ENCODE measurements at regions not wholly inside any gene's neighbourhood (a gene's known extent, or its start where the extent isn't known, plus 50 kb on each side); places are given as distances from the start of the nearest gene placed in this dataset.
A peak's percentile ranks its signal among the peaks of the same experiment; 100 is the strongest.

GRCh38 chr20:10864076-10864672 is 190.4 kb upstream of the JAG1 start:
- no TSS peak for BruUV-seq (replicated peaks)
- Mint-ChIP-seq H3K4me3 (ENCODE audit: low read depth, unreplicated experiment) (peak overlapping the region; percentile 57), H3K27ac (ENCODE audit: unreplicated experiment) (peak overlapping the region; percentile 69), H3K4me1 (ENCODE audit: low read depth, unreplicated experiment) (peaks cover 54% of the 10 kb centered on the region), H3K36me3 (ENCODE audit: insufficient read depth, unreplicated experiment) (peaks cover 15% of the 10 kb centered on the region), H3K27me3 (ENCODE audit: unreplicated experiment) (no peaks in the 10 kb centered on the region), H3K9me3 (ENCODE audit: low read depth, unreplicated experiment) (peaks cover 6% of the 10 kb centered on the region)
- DNase-seq: peak; percentile 73
- no peak for TF ChIP-seq CTCF (IDR thresholded peaks at IDR 0.05; ENCODE audit: unreplicated experiment)
- intact Hi-C loops (cut with micrococcal nuclease; ENCODE audit: unreplicated experiment): loop anchor here (10.0 kb wide), 2 partner anchors 311 to 341 kb away; no protein-coding TSS in a partner anchor
- CTCF ChIA-PET: interaction anchor here (1.2 kb wide), 1 partner anchor 341 kb away, joined by 3 read pairs; no protein-coding TSS in a partner anchor

GRCh38 chr20:10868299-10868698 is 194.5 kb upstream of the JAG1 start:
- Mint-ChIP-seq H3K4me1 (ENCODE audit: low read depth, unreplicated experiment) (peaks cover 24% of the 10 kb centered on the region), H3K27ac (ENCODE audit: unreplicated experiment) (no peak overlapping the region), H3K27me3 (ENCODE audit: unreplicated experiment) (no peaks in the 10 kb centered on the region), H3K36me3 (ENCODE audit: insufficient read depth, unreplicated experiment) (peaks cover 13% of the 10 kb centered on the region), H3K4me3 (ENCODE audit: low read depth, unreplicated experiment) (no peak overlapping the region), H3K9me3 (ENCODE audit: low read depth, unreplicated experiment) (no peaks in the 10 kb centered on the region)
- intact Hi-C loops (cut with micrococcal nuclease; ENCODE audit: unreplicated experiment): loop anchor here (10.0 kb wide), 2 partner anchors 307 to 337 kb away; no protein-coding TSS in a partner anchor
- BruUV-seq (replicated peaks): no TSS peak
- TF ChIP-seq CTCF (IDR thresholded peaks at IDR 0.05; ENCODE audit: unreplicated experiment): no peak
- CTCF ChIA-PET: no interaction called here
- DNase-seq: no peak

GRCh38 chr20:10873026-10873425 is 199.2 kb upstream of the JAG1 start:
- H3K4me3 Mint-ChIP-seq (ENCODE audit: low read depth, unreplicated experiment): no peak overlapping the region
- no peak for DNase-seq
- H3K36me3 Mint-ChIP-seq (ENCODE audit: insufficient read depth, unreplicated experiment): no peaks in the 10 kb centered on the region
- H3K27ac Mint-ChIP-seq (ENCODE audit: unreplicated experiment): no peak overlapping the region
- CTCF ChIA-PET: no interaction called here
- intact Hi-C loops (cut with micrococcal nuclease; ENCODE audit: unreplicated experiment): no loop called here
- H3K9me3 Mint-ChIP-seq (ENCODE audit: low read depth, unreplicated experiment): no peaks in the 10 kb centered on the region
- no peaks in the 10 kb centered on the region for H3K4me1 Mint-ChIP-seq (ENCODE audit: low read depth, unreplicated experiment)
- no peaks in the 10 kb centered on the region for H3K27me3 Mint-ChIP-seq (ENCODE audit: unreplicated experiment)
- no TSS peak for BruUV-seq (replicated peaks)
- TF ChIP-seq CTCF (IDR thresholded peaks at IDR 0.05; ENCODE audit: unreplicated experiment): no peak

- CTCF ChIA-PET: no interaction called here
Measured at GRCh38 chr20:10875653-10876052, 201.9 kb upstream of the JAG1 start.

More at GRCh38 chr20:10875653-10876052, 201.9 kb upstream of the JAG1 start:
- BruUV-seq (replicated peaks): no TSS peak
- TF ChIP-seq CTCF (IDR thresholded peaks at IDR 0.05; ENCODE audit: unreplicated experiment): no peak
- no peaks in the 10 kb centered on the region for H3K27me3 Mint-ChIP-seq (ENCODE audit: unreplicated experiment)
- no peaks in the 10 kb centered on the region for H3K4me1 Mint-ChIP-seq (ENCODE audit: low read depth, unreplicated experiment)
- no peak overlapping the region for H3K27ac Mint-ChIP-seq (ENCODE audit: unreplicated experiment)
- no peak overlapping the region for H3K4me3 Mint-ChIP-seq (ENCODE audit: low read depth, unreplicated experiment)
- intact Hi-C loops (cut with micrococcal nuclease; ENCODE audit: unreplicated experiment): no loop called here
- no peak for DNase-seq
- H3K36me3 Mint-ChIP-seq (ENCODE audit: insufficient read depth, unreplicated experiment): no peaks in the 10 kb centered on the region
- H3K9me3 Mint-ChIP-seq (ENCODE audit: low read depth, unreplicated experiment): no peaks in the 10 kb centered on the region

All from Calu3 (cell line).